ENCODE measurements at regions not wholly inside any gene's neighbourhood (a gene's known extent, or its start where the extent isn't known, plus 50 kb on each side); places are given as distances from the start of the nearest gene placed in this dataset.
"Not testable (repeated sequence)": the region's sequence is repeated elsewhere in the genome, so short reads cannot be mapped to it uniquely, and the experiment has no call there.

GRCh38 chr16:75948886-75949285, 222.6 kb upstream of the CPHXL start:
- Histone ChIP-seq H3K4me3 (no peak overlapping the region), H3K27me3 (no peaks in the 10 kb centered on the region), H3K9me3 (no peaks in the 10 kb centered on the region), H3K4me1 (no peaks in the 10 kb centered on the region), H3K27ac (no peak overlapping the region), H3K36me3 (no peaks in the 10 kb centered on the region)
- TF ChIP-seq, protein P1, sequence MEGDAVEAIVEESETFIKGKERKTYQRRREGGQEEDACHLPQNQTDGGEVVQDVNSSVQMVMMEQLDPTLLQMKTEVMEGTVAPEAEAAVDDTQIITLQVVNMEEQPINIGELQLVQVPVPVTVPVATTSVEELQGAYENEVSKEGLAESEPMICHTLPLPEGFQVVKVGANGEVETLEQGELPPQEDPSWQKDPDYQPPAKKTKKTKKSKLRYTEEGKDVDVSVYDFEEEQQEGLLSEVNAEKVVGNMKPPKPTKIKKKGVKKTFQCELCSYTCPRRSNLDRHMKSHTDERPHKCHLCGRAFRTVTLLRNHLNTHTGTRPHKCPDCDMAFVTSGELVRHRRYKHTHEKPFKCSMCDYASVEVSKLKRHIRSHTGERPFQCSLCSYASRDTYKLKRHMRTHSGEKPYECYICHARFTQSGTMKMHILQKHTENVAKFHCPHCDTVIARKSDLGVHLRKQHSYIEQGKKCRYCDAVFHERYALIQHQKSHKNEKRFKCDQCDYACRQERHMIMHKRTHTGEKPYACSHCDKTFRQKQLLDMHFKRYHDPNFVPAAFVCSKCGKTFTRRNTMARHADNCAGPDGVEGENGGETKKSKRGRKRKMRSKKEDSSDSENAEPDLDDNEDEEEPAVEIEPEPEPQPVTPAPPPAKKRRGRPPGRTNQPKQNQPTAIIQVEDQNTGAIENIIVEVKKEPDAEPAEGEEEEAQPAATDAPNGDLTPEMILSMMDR (IDR thresholded peaks at IDR 0.05): no peak
- DNase-seq: no peak
- intact Hi-C loops (cut with DNase I; ENCODE audit: low total_unique reads): no loop called here

DNA sequence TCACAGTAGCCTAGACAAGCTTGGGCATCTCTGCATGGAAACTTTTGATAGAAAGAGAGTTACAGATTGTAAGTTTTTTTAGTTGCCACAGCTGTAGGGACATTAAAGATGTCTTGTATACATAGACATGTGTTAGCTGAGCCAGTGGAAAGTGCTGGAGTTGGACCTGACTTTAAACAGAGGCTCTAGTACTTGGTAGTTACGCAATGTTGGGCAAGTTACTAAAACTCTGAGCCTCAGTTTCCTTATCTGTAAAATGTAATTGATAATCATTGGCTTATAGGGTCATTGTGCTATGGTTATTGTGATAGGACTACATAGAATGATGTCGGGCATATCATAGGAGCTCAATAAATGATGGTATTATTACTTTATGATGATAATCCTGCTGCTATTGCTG, 225.8 kb upstream of the CPHXL start:
- Histone ChIP-seq H3K27ac (no peak overlapping the region), H3K36me3 (no peaks in the 10 kb centered on the region), H3K27me3 (no peaks in the 10 kb centered on the region), H3K9me3 (no peaks in the 10 kb centered on the region), H3K4me1 (no peaks in the 10 kb centered on the region), H3K4me3 (no peak overlapping the region)
- no peak for DNase-seq
- intact Hi-C loops (cut with DNase I; ENCODE audit: low total_unique reads): no loop called here
- TF ChIP-seq, protein P1 (IDR thresholded peaks at IDR 0.05): no peak

DNA sequence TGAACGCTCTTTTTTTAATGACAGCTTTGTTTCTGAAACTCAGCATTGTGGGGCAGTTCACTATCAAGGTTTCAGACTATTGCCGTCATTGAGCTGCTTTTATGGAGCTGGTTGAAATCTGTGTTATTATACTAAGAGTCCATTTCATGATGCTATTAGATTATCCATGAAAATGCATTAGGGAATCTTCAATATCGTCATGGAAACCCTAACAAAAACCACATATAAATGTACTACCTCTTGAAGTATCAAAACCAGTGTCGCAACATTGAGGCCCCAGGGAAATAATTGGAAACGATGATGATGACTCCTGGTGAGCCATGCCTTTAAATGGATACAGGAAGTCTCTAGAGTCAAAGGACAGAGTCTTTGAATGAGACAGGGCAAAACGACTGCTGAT, 231.6 kb upstream of the CPHXL start:
- TF ChIP-seq, protein P1 (IDR thresholded peaks at IDR 0.05): no peak
- H3K36me3 ChIP-seq: no peaks in the 10 kb centered on the region
- H3K27me3 ChIP-seq: no peaks in the 10 kb centered on the region
- H3K4me3 ChIP-seq: no peak overlapping the region
- intact Hi-C loops (cut with DNase I; ENCODE audit: low total_unique reads): no loop called here
- no peak overlapping the region for H3K27ac ChIP-seq
- H3K4me1 ChIP-seq: no peaks in the 10 kb centered on the region
- H3K9me3 ChIP-seq: no peaks in the 10 kb centered on the region
- DNase-seq: no peak

GRCh38 chr16:75965504-75966374, 239.4 kb upstream of the CPHXL start:
- no peak for DNase-seq

GRCh38 chr16:75969120-75969519, 242.8 kb upstream of the CPHXL start:
- H3K4me3 ChIP-seq; H3K4me1 ChIP-seq; DNase-seq; H3K27ac ChIP-seq; H3K27me3 ChIP-seq; H3K9me3 ChIP-seq; intact Hi-C loops (cut with DNase I; ENCODE audit: low total_unique reads); H3K36me3 ChIP-seq: not testable (repeated sequence)

More at GRCh38 chr16:75965504-75966374, 239.4 kb upstream of the CPHXL start:
- Histone ChIP-seq H3K27ac (no peak overlapping the region), H3K4me3 (no peak overlapping the region), H3K27me3 (no peaks in the 10 kb centered on the region), H3K4me1 (no peaks in the 10 kb centered on the region), H3K36me3 (no peaks in the 10 kb centered on the region), H3K9me3 (no peaks in the 10 kb centered on the region)
- intact Hi-C loops (cut with DNase I; ENCODE audit: low total_unique reads): no loop called here
- TF ChIP-seq, protein P1 (IDR thresholded peaks at IDR 0.05): no peak

DNA sequence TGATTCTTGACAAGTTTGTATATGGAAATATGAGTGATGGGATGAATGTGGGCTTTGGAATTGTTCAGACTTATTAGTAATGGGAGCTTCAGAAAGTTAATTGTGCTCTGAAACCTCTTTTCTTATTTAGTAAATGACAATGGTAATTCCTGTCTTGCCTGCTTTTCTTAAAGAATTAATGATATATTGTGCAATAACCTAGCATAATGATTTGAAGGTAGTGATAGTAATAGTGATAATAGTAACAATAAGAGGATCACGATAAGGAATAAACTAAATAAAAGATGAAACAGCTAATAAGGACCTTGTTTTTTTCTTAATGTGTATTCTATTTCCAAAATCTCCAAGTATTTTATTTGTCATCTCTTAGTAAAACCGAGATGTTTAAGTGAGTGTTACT, 245.0 kb upstream of the CPHXL start:
- TF ChIP-seq, protein P1 (IDR thresholded peaks at IDR 0.05): no peak
- Histone ChIP-seq H3K27me3 (no peaks in the 10 kb centered on the region), H3K9me3 (no peaks in the 10 kb centered on the region), H3K4me3 (no peak overlapping the region), H3K27ac (no peak overlapping the region), H3K4me1 (no peaks in the 10 kb centered on the region), H3K36me3 (no peaks in the 10 kb centered on the region)
- DNase-seq: no peak
- intact Hi-C loops (cut with DNase I; ENCODE audit: low total_unique reads): no loop called here

Data from tibial artery (tissue), 4 donors.